ENCODE measurements at regions not wholly inside any gene's neighbourhood (a gene's known extent, or its start where the extent isn't known, plus 50 kb on each side); places are given as distances from the start of the nearest gene placed in this dataset.
"Not testable (repeated sequence)": the region's sequence is repeated elsewhere in the genome, so short reads cannot be mapped to it uniquely, and the experiment has no call there.

- H3K9me3 Mint-ChIP-seq, result no peaks in the 10 kb centered on the region
- no peak overlapping the region for H3K4me3 Mint-ChIP-seq
- H3K4me1 Mint-ChIP-seq, result no peaks in the 10 kb centered on the region
- no peak overlapping the region for H3K27ac Mint-ChIP-seq
- H3K36me3 Mint-ChIP-seq (ENCODE audit: low read depth), result no peaks in the 10 kb centered on the region
- no peaks in the 10 kb centered on the region for H3K27me3 Mint-ChIP-seq (ENCODE audit: low read depth)
- peak; percentile 84 to 86 (median 85) for TF ChIP-seq CTCF (IDR thresholded peaks at IDR 0.05; ENCODE audit: unreplicated experiment in 3 of 3)
Observed at GRCh38 chr14:44846232-44846824, 115.4 kb downstream of the KLHL28 start.

DNA sequence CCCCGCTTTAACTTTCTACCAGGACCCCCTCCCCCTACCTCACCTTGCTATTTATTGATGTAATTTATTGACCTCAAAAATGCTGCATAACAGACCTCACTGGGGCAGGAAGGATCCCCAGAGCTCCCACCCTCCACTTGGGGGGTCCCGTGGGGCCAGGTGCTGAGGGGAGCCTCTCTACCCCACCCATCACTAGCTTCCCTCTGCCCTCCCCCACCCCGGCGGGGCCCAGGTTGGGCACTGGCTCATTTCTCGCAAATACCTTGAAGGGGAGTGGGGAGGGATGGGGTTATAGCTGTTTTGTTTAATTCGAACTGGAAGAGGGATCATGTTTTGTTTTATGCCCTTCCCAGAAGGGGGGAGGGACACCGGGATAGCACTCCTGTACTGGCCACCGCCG is 125.8 kb downstream of the KLHL28 start:
- H3K36me3 Mint-ChIP-seq (ENCODE audit: low read depth); H3K27me3 Mint-ChIP-seq (ENCODE audit: low read depth); H3K4me1 Mint-ChIP-seq; H3K9me3 Mint-ChIP-seq; H3K27ac Mint-ChIP-seq; H3K4me3 Mint-ChIP-seq: not testable (repeated sequence)

GRCh38 chr14:44833376-44834060 is 128.2 kb downstream of the KLHL28 start:
- TF ChIP-seq CTCF (IDR thresholded peaks at IDR 0.05; ENCODE audit: unreplicated experiment in 3 of 3), result no peak
- H3K4me1 Mint-ChIP-seq, result peaks cover 8% of the 10 kb centered on the region

GRCh38 chr14:44830371-44830770 is 131.4 kb downstream of the KLHL28 start:
- no peak overlapping the region for H3K27ac Mint-ChIP-seq
- H3K36me3 Mint-ChIP-seq (ENCODE audit: low read depth), result no peaks in the 10 kb centered on the region
- peaks cover 3% of the 10 kb centered on the region for H3K9me3 Mint-ChIP-seq
- H3K4me3 Mint-ChIP-seq, result no peak overlapping the region
- no peaks in the 10 kb centered on the region for H3K27me3 Mint-ChIP-seq (ENCODE audit: low read depth)
- peaks cover 8% of the 10 kb centered on the region for H3K4me1 Mint-ChIP-seq
- TF ChIP-seq CTCF (IDR thresholded peaks at IDR 0.05; ENCODE audit: unreplicated experiment in 3 of 3), result no peak

More at GRCh38 chr14:44833376-44834060, 128.2 kb downstream of the KLHL28 start:
- H3K9me3 Mint-ChIP-seq, result no peaks in the 10 kb centered on the region
- H3K4me3 Mint-ChIP-seq, result no peak overlapping the region
- H3K36me3 Mint-ChIP-seq (ENCODE audit: low read depth), result no peaks in the 10 kb centered on the region
- peak overlapping the region in 1 of 3 experiments; percentile 5 for H3K27ac Mint-ChIP-seq
- no peaks in the 10 kb centered on the region for H3K27me3 Mint-ChIP-seq (ENCODE audit: low read depth)

DNA sequence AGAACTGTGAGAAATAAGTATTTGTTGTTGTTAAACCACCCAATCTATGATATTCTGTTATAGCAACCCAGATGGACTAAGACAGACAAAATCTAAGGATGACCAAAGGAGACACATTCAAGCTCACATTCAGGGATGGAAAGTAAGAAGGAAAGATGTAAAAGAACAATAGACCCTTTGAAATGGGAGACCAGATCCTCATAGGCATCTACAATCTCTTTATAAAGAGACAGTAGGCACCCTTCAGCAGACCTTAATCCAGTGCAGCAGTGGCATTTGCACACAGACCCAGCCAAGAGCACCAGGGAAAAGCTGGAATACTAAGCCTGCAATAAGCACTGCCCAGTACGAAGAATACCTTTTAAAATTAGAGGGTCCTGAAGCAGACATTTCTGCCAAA is 132.7 kb downstream of the KLHL28 start:
- Mint-ChIP-seq H3K27me3 (ENCODE audit: low read depth) (no peaks in the 10 kb centered on the region), H3K4me3 (no peak overlapping the region), H3K9me3 (peaks cover 12% of the 10 kb centered on the region), H3K36me3 (ENCODE audit: low read depth) (no peaks in the 10 kb centered on the region), H3K27ac (no peak overlapping the region), H3K4me1 (peaks cover 8% of the 10 kb centered on the region)
- TF ChIP-seq CTCF (IDR thresholded peaks at IDR 0.05; ENCODE audit: unreplicated experiment in 3 of 3), result no peak

DNA sequence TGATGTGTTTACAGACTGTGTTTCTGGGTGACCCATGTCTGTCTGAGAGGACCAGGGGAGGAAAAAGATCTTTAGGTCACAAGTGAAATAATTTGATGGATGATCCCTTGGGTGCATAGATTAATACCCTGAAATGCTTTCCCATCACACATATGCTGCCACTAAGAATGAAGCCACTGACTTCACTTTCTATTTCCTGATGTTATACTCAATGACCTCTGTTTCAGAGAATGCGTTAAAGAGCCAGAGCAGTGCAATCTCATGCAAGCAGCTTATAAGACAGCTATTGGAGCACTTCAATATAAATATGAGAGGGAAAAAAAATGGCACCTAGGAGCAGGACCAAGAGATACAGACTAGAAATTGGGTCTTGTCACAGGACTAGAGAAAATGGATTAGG is 133.7 kb downstream of the KLHL28 start:
- no peak overlapping the region for H3K4me3 Mint-ChIP-seq
- H3K36me3 Mint-ChIP-seq (ENCODE audit: low read depth), result no peaks in the 10 kb centered on the region
- H3K27me3 Mint-ChIP-seq (ENCODE audit: low read depth), result no peaks in the 10 kb centered on the region
- H3K27ac Mint-ChIP-seq, result no peak overlapping the region
- H3K9me3 Mint-ChIP-seq, result peaks cover 15% of the 10 kb centered on the region
- TF ChIP-seq CTCF (IDR thresholded peaks at IDR 0.05; ENCODE audit: unreplicated experiment in 3 of 3), result no peak
- H3K4me1 Mint-ChIP-seq, result no peaks in the 10 kb centered on the region

All from nephron (organoid).